OCI-LY7 (cell line): ENCODE measurements at regions not wholly inside any gene's neighbourhood (a gene's known extent, or its start where the extent isn't known, plus 50 kb on each side); places are given as distances from the start of the nearest gene placed in this dataset.

Experiments
- CTCF ChIP-seq: fragments of 200-600 bp; sonication (generic); conservative IDR thresholded peaks from 2 replicates; pipeline ENCODE4 v1.5.1; 2014; ENCODE audit warnings: mild to moderate bottlenecking, antibody characterized with exemption, low read length, moderate library complexity, mixed read lengths
- EZH2phosphoT487 ChIP-seq: fragments of 200-600 bp; sonication (generic); IDR thresholded peaks from 2 replicates; pipeline ENCODE4 v1.6.1; 2018; ENCODE audit warnings: low read depth, borderline replicate concordance, mild to moderate bottlenecking, mixed run types, antibody characterized with exemption, low read length, moderate library complexity, mixed read lengths

DNA sequence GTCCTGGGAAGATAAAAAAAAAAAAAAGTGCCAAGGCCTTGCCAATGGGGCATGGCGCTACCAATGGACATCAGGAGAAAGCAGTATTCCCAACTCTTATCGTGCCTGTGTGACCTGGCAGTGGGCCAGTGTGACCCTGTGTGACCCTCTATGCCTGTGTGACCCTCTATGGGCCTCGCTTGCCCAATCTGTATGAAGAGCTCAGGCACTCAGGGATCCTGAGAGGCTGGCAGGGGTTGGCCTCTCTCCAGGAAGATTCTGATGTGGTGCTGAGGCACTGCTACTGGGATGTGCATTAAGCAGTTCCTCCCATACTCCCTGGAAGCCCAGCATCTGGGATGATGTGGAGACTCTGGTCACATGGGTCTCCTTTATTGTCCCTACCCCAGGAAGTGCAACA is 179.2 kb downstream of the MACROH2A1 start:
- TF ChIP-seq CTCF (no peak), EZH2phosphoT487 (no peak)
